ENCODE measurements at regions not wholly inside any gene's neighbourhood (a gene's known extent, or its start where the extent isn't known, plus 50 kb on each side); places are given as distances from the start of the nearest gene placed in this dataset.
"Not testable (repeated sequence)": the region's sequence is repeated elsewhere in the genome, so short reads cannot be mapped to it uniquely, and the experiment has no call there.

DNA sequence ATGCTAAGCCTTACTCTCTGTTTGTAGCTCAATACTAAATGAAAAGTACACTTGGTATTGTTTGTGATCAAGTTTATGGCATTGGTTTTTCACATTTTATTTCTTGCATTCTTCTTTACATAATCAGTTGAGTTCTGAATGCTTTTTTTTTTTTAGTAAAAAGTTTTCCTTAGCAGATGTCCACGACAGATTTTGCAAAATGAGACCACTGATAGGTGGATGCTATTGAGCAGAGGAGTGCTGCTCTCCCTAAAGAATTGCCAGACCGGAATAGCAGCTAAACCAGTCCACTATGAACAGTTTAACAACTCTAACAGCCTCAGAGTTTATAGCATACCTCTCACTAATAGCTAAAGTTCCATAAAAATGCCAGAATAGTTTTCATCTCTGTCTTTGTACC lies 225.1 kb upstream of the CACNA2D1 start:
- Histone ChIP-seq H3K27me3 (no peaks in the 10 kb centered on the region), H3K4me1 (ENCODE audit: low read depth) (no peaks in the 10 kb centered on the region), H3K4me3 (no peak overlapping the region), H3K9me3 (ENCODE audit: low read depth) (no peaks in the 10 kb centered on the region), H3K36me3 (no peaks in the 10 kb centered on the region), H3K27ac (no peak overlapping the region)
- no peak for DNase-seq (ENCODE audit: low read depth in 1 of 2, low spot score in 1 of 2)
- TF ChIP-seq, protein P1, sequence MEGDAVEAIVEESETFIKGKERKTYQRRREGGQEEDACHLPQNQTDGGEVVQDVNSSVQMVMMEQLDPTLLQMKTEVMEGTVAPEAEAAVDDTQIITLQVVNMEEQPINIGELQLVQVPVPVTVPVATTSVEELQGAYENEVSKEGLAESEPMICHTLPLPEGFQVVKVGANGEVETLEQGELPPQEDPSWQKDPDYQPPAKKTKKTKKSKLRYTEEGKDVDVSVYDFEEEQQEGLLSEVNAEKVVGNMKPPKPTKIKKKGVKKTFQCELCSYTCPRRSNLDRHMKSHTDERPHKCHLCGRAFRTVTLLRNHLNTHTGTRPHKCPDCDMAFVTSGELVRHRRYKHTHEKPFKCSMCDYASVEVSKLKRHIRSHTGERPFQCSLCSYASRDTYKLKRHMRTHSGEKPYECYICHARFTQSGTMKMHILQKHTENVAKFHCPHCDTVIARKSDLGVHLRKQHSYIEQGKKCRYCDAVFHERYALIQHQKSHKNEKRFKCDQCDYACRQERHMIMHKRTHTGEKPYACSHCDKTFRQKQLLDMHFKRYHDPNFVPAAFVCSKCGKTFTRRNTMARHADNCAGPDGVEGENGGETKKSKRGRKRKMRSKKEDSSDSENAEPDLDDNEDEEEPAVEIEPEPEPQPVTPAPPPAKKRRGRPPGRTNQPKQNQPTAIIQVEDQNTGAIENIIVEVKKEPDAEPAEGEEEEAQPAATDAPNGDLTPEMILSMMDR (IDR thresholded peaks at IDR 0.05; ENCODE audit: low read depth, low read length), result no peak

DNA sequence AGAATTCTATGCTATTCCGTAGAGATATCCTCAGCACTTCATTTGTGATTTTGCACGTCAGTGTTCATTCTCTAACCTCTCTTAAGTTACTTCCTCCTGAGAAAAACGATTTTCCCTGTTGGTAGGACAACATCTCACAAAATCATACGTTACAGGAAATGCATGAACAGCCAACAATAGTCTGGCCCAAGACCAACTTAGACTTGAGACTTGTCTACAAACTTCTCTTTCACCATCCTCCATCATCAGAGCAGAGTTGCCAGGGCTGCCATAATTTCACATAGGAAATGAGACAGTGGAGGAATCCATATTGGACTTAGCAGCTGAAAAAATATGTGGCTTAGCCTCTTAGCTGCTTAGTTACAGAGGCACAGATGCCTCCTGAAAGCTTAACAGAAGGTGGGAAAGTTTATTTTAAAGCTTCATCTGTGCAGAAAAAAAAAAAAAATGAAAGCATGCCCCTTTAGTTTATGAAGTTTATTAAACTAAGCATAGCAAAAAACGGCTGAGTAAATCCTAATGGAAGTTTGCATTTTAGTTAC lies 222.5 kb upstream of the CACNA2D1 start:
- Histone ChIP-seq H3K9me3 (ENCODE audit: low read depth) (no peaks in the 10 kb centered on the region), H3K4me3 (no peak overlapping the region), H3K4me1 (ENCODE audit: low read depth) (no peaks in the 10 kb centered on the region), H3K27me3 (no peaks in the 10 kb centered on the region), H3K27ac (no peak overlapping the region), H3K36me3 (no peaks in the 10 kb centered on the region)
- TF ChIP-seq, protein P1 (IDR thresholded peaks at IDR 0.05; ENCODE audit: low read depth, low read length), result no peak
- peak in 1 of 2 donors; percentile 23 for DNase-seq (ENCODE audit: low read depth in 1 of 2, low spot score in 1 of 2)

GRCh38 chr7:82655965-82656364 lies 212.4 kb upstream of the CACNA2D1 start:
- Histone ChIP-seq H3K9me3 (ENCODE audit: low read depth) (no peaks in the 10 kb centered on the region), H3K4me3 (no peak overlapping the region), H3K27ac (no peak overlapping the region), H3K36me3 (no peaks in the 10 kb centered on the region), H3K27me3 (no peaks in the 10 kb centered on the region), H3K4me1 (ENCODE audit: low read depth) (no peaks in the 10 kb centered on the region)
- TF ChIP-seq, protein P1 (IDR thresholded peaks at IDR 0.05; ENCODE audit: low read depth, low read length), result no peak
- no peak for DNase-seq (ENCODE audit: low read depth in 1 of 2, low spot score in 1 of 2)

DNA sequence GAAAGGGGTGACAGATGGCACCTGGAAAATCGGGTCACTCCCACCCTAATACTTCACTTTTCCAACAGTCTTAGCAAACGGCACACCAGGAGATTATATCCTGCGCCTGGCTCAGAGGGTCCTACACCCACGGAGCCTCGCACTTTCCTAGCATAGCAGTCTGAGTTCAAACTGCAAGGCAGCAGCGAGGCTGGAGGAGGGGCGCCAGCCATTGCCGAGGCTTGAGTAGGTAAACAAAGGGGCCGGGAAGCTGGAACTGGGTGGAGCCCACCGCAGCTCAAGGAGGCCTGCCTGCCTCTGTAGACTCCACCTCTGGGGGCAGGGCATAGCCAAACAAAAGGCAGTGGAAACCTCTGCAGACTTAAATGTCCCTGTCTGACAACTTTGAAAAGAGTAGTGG lies 206.5 kb upstream of the CACNA2D1 start:
- DNase-seq (ENCODE audit: low read depth in 1 of 2, low spot score in 1 of 2); H3K9me3 ChIP-seq (ENCODE audit: low read depth); H3K36me3 ChIP-seq; H3K27me3 ChIP-seq; H3K27ac ChIP-seq; H3K4me3 ChIP-seq; H3K4me1 ChIP-seq (ENCODE audit: low read depth): not testable (repeated sequence)

DNA sequence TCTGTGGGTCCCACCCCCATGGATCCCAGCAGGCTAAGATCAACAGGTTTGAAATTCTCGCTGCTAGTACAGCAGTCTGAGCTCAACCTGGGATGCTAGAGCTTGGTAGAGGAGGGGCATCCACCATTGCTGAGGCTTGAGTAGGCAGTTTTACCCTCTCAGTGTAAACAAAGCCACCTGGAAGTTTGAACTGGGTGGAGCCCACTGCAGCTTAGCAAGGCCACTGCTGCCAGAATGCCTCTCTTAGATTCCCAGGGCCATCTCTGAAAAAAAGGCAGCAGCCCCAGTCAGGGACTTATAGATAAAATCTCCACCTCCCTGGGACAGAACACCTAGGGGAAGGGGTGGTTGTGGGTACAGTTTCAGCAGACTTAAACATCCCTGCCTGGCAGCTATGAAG lies 190.0 kb upstream of the CACNA2D1 start:
- no peaks in the 10 kb centered on the region for H3K4me1 ChIP-seq (ENCODE audit: low read depth)
- DNase-seq (ENCODE audit: low read depth in 1 of 2, low spot score in 1 of 2), result no peak
- H3K27ac ChIP-seq, result no peak overlapping the region
- no peaks in the 10 kb centered on the region for H3K27me3 ChIP-seq
- no peaks in the 10 kb centered on the region for H3K9me3 ChIP-seq (ENCODE audit: low read depth)
- TF ChIP-seq, protein P1 (IDR thresholded peaks at IDR 0.05; ENCODE audit: low read depth, low read length), result no peak
- H3K36me3 ChIP-seq, result no peaks in the 10 kb centered on the region
- no peak overlapping the region for H3K4me3 ChIP-seq

DNA sequence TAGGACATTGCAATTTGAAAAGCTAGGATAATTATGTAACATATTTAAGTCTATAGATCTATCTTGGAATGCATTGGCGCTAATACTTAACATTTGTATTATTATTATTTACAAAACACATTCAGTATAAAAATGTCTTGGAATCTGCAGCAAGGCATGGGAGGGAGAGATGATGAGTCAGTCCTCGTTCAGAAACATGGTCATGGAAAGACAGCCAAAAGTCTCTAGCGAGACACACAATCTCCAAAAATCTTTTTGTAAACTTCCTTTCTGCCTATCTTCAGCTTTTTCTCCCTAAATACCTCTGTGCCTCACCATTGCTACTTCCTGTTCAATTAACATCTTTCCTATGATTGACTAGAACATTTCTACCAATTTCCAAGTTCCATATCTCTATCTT lies 188.4 kb upstream of the CACNA2D1 start:
- Histone ChIP-seq H3K4me3 (no peak overlapping the region), H3K36me3 (no peaks in the 10 kb centered on the region), H3K4me1 (ENCODE audit: low read depth) (no peaks in the 10 kb centered on the region), H3K27ac (no peak overlapping the region), H3K27me3 (no peaks in the 10 kb centered on the region), H3K9me3 (ENCODE audit: low read depth) (no peaks in the 10 kb centered on the region)
- DNase-seq (ENCODE audit: low read depth in 1 of 2, low spot score in 1 of 2), result peak in 1 of 2 donors; percentile 41
- TF ChIP-seq, protein P1 (IDR thresholded peaks at IDR 0.05; ENCODE audit: low read depth, low read length), result no peak

All from cardiac muscle cell (in vitro differentiated cells and primary cell).